ENCODE measurements at regions not wholly inside any gene's neighbourhood (a gene's known extent, or its start where the extent isn't known, plus 50 kb on each side); places are given as distances from the start of the nearest gene placed in this dataset.
"Not testable (repeated sequence)": the region's sequence is repeated elsewhere in the genome, so short reads cannot be mapped to it uniquely, and the experiment has no call there.

DNA sequence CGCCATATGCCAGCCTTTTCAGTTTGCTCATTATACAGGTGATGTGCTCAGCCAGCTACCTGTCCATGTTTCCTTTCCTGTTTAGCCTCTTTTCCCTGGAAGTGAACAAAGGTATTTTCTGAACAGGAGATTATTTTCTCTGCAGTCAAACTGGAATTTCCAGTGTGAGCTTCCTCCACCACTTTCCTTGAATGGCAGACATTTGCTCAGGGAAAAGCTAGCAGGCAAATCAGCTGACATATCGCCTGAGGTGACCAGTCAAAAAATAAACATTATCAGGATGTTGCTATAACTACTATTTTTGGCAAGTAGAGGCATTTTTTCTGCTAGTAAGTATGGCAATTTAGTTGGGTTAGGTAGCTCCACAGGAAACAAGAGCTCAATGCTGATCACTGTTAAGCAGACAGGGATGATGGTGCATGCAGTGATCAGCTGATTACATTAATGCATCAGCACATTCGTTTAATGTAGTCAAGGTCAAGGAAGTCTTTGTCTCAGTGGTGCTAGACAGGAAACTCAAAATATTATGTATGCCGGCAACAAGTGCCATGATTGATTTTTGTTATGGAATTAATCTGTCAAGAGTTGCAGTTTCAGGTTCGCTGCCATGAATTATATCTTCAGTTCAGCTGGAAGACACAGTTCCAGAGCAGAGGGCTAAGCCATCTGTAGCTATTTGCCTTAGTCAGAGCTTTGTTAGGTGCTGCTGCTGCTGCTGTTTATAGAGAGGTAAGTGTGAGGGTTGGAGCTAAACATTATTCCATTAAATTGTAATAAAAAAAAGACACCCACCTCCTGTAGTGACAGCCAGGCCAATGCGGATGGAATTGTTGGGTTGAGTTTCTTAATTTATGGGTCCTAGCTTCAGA lies 179.7 kb upstream of the ST6GALNAC5 start:
- H3K4me1 ChIP-seq = no peaks in the 10 kb centered on the region
- no peak overlapping the region for H3K27ac ChIP-seq
- no peak overlapping the region for H3K4me3 ChIP-seq
- intact Hi-C loops (cut with DNase I) = no loop called here
- TF ChIP-seq, protein P1, sequence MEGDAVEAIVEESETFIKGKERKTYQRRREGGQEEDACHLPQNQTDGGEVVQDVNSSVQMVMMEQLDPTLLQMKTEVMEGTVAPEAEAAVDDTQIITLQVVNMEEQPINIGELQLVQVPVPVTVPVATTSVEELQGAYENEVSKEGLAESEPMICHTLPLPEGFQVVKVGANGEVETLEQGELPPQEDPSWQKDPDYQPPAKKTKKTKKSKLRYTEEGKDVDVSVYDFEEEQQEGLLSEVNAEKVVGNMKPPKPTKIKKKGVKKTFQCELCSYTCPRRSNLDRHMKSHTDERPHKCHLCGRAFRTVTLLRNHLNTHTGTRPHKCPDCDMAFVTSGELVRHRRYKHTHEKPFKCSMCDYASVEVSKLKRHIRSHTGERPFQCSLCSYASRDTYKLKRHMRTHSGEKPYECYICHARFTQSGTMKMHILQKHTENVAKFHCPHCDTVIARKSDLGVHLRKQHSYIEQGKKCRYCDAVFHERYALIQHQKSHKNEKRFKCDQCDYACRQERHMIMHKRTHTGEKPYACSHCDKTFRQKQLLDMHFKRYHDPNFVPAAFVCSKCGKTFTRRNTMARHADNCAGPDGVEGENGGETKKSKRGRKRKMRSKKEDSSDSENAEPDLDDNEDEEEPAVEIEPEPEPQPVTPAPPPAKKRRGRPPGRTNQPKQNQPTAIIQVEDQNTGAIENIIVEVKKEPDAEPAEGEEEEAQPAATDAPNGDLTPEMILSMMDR (IDR thresholded peaks at IDR 0.05) = no peak
- DNase-seq (no peak), ATAC-seq (peak; percentile 39 to 41)
- H3K36me3 ChIP-seq = no peaks in the 10 kb centered on the region
- no peaks in the 10 kb centered on the region for H3K9me3 ChIP-seq
- H3K27me3 ChIP-seq (ENCODE audit: low read depth) = no peaks in the 10 kb centered on the region

DNA sequence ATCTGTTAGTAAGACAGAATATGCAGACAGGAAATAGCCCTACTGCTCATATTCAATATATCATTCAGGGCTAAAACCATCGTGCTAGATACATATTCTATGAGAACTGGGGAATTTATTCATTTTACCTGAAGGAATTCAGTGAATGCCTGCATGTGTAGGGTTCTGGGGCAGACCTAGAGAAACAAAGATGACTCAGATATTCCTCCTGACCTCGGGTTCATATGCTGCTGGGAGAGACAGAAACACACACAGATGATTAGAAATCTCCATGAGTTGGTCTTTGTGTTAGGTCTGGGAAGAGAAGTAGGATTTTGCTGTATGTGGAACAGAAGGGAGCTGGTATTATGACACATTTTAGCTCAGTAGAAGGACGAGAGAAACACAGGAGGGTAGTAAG lies 176.5 kb upstream of the ST6GALNAC5 start:
- Histone ChIP-seq H3K27me3 (ENCODE audit: low read depth) (no peaks in the 10 kb centered on the region), H3K9me3 (peaks cover 6% of the 10 kb centered on the region), H3K27ac (no peak overlapping the region), H3K4me1 (no peaks in the 10 kb centered on the region), H3K36me3 (no peaks in the 10 kb centered on the region), H3K4me3 (no peak overlapping the region)
- TF ChIP-seq, protein P1 (IDR thresholded peaks at IDR 0.05) = no peak
- intact Hi-C loops (cut with DNase I) = no loop called here
- DNase-seq (no peak), ATAC-seq (no peak)

DNA sequence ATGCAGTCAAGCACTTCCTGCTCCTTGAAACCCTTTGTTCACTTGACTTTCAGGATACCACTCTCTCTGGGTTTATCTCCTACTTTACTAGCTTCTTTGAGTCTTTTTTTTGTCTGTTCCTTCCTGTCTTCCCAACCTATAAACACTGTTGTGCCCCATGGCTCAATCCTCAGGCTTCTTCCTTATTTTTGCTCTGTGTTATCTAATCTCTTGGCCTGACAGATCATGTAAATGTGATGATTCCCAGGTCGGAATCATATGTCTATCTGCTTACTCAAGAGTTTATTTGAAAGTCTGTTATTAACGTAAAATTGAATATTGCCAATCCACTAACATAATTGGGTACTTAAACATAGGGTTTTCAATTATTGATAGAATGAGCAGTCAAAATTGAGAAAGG lies 171.7 kb upstream of the ST6GALNAC5 start:
- intact Hi-C loops (cut with DNase I) = no loop called here
- H3K36me3 ChIP-seq = no peaks in the 10 kb centered on the region
- ATAC-seq = no peak

DNA sequence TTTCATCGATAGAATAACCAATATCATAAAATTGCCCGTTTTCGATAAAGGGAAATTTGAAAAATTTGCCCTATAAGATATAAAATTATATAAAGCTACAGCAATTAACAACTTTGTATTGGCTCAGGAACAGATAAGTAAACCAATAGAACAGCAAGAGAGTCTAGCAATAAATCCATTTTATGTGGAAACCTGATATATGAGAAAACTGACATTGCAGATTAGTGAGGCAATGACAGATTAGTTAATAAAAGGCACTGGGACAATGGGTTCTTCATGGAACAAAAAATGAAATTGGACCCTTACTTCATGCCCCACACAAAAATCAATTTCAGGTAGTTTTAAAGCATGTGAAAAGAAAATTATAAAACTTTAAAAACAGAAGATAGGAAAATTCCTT lies 169.9 kb upstream of the ST6GALNAC5 start:
- intact Hi-C loops (cut with DNase I) = no loop called here

More for the DNA sequence above, 171.7 kb upstream of the ST6GALNAC5 start:
- no peak overlapping the region for H3K27ac ChIP-seq
- no peaks in the 10 kb centered on the region for H3K27me3 ChIP-seq (ENCODE audit: low read depth)
- TF ChIP-seq, protein P1 (IDR thresholded peaks at IDR 0.05) = no peak
- no peak for DNase-seq
- H3K9me3 ChIP-seq = peaks cover 6% of the 10 kb centered on the region
- H3K4me3 ChIP-seq = no peak overlapping the region
- no peaks in the 10 kb centered on the region for H3K4me1 ChIP-seq

DNA sequence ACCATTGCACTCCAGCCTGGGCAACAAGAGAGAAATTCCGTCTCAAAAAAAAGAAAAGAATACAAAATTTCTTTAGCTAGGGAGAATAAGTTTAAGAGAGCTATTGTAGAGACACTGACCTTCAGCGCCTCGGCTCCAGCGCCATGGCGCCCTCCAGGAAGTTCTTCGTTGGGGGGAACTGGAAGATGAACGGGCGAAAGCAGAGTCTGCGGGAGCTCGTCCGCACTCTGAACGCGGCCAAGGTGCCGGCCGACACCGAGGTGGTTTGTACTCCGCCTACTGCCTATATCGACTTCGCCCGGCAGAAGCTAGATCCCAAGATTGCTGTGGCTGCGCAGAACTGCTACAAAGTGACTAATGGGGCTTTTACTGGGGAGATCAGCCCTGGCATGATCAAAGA lies 167.6 kb upstream of the ST6GALNAC5 start:
- intact Hi-C loops (cut with DNase I); H3K4me3 ChIP-seq; H3K9me3 ChIP-seq; H3K36me3 ChIP-seq; H3K27me3 ChIP-seq (ENCODE audit: low read depth); H3K27ac ChIP-seq; H3K4me1 ChIP-seq: not testable (repeated sequence)
- DNase-seq (peak; percentile 34), ATAC-seq (peak in 1 of 2 donors; percentile 11)

More for the DNA sequence above, 169.9 kb upstream of the ST6GALNAC5 start:
- H3K27ac ChIP-seq = no peak overlapping the region
- H3K4me3 ChIP-seq = no peak overlapping the region
- H3K9me3 ChIP-seq = peaks cover 6% of the 10 kb centered on the region
- H3K27me3 ChIP-seq (ENCODE audit: low read depth) = no peaks in the 10 kb centered on the region
- TF ChIP-seq, protein P1 (IDR thresholded peaks at IDR 0.05) = no peak
- no peaks in the 10 kb centered on the region for H3K4me1 ChIP-seq
- no peaks in the 10 kb centered on the region for H3K36me3 ChIP-seq
- DNase-seq = no peak
- ATAC-seq = no peak

DNA sequence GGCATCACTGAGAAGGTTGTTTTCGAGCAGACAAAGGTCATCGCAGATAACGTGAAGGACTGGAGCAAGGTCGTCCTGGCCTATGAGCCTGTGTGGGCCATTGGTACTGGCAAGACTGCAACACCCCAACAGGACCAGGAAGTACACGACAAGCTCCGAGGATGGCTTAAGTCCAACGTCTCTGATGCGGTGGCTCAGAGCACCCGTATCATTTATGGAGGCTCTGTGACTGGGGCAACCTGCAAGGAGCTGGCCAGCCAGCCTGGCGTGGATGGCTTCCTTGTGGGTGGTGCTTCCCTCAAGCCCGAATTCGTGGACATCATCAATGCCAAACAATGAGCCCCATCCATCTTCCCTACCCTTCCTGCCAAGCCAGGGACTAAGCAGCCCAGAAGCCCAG lies 167.1 kb upstream of the ST6GALNAC5 start:
- intact Hi-C loops (cut with DNase I); H3K9me3 ChIP-seq; H3K4me3 ChIP-seq; H3K27ac ChIP-seq; H3K27me3 ChIP-seq (ENCODE audit: low read depth); H3K36me3 ChIP-seq; H3K4me1 ChIP-seq; DNase-seq: not testable (repeated sequence)
- ATAC-seq = peak in 1 of 2 donors; percentile 11

All from lower lobe of right lung (tissue), 2 donors.